Fibroblast of peridontal ligament (primary cell): ENCODE measurements at regions not wholly inside any gene's neighbourhood (a gene's known extent, or its start where the extent isn't known, plus 50 kb on each side); places are given as distances from the start of the nearest gene placed in this dataset.

Experiments
- DNase-seq: peaks from one replicate; pipeline ENCODE4 v3.0.0-alpha.2; 2010; ENCODE audit errors: extremely low read depth

GRCh38 chr1:55512466-55512865 is 297.3 kb upstream of the USP24 start:
- DNase-seq, result no peak

GRCh38 chr1:55507578-55507931 is 292.4 kb upstream of the USP24 start:
- no peak for DNase-seq

- peak; percentile 88 for DNase-seq
Measured at GRCh38 chr1:55506740-55507577, 291.8 kb upstream of the USP24 start.

- no peak for DNase-seq
Measured at GRCh38 chr1:55505326-55505725, 290.2 kb upstream of the USP24 start.

GRCh38 chr1:55504306-55504731 is 289.2 kb upstream of the USP24 start:
- peak; percentile 39 for DNase-seq

GRCh38 chr1:55503663-55504305 is 288.6 kb upstream of the USP24 start:
- DNase-seq, result peak; percentile 85

GRCh38 chr1:55500601-55501000 is 285.4 kb upstream of the USP24 start:
- DNase-seq, result peak; percentile 58

- peak; percentile 42 for DNase-seq
Measured at GRCh38 chr1:55490547-55490946, 275.4 kb upstream of the USP24 start.

GRCh38 chr1:55484173-55484572 is 269.0 kb upstream of the USP24 start:
- no peak for DNase-seq

GRCh38 chr1:55483523-55483922 is 268.4 kb upstream of the USP24 start:
- DNase-seq, result no peak

- DNase-seq, result no peak
Measured at GRCh38 chr1:55481634-55482033, 266.5 kb upstream of the USP24 start.

GRCh38 chr1:55480029-55480795 is 265.0 kb upstream of the USP24 start:
- no peak for DNase-seq

- peak; percentile 57 for DNase-seq
Measured at GRCh38 chr1:55478742-55479141, 263.6 kb upstream of the USP24 start.

GRCh38 chr1:55477953-55478352 is 262.8 kb upstream of the USP24 start:
- no peak for DNase-seq

GRCh38 chr1:55476445-55477015 is 261.4 kb upstream of the USP24 start:
- peak; percentile 69 for DNase-seq

- DNase-seq, result peak; percentile 76
Measured at GRCh38 chr1:55474168-55474786, 259.1 kb upstream of the USP24 start.

GRCh38 chr1:55473661-55474060 is 258.5 kb upstream of the USP24 start:
- DNase-seq, result peak; percentile 42

- peak; percentile 42 for DNase-seq
Measured at GRCh38 chr1:55472784-55473183, 257.6 kb upstream of the USP24 start.

- DNase-seq, result no peak
Measured at GRCh38 chr1:55472115-55472514, 257.0 kb upstream of the USP24 start.

GRCh38 chr1:55468142-55468795 is 253.1 kb upstream of the USP24 start:
- peak; percentile 80 for DNase-seq

GRCh38 chr1:55466921-55467320 is 251.8 kb upstream of the USP24 start:
- peak; percentile 89 for DNase-seq
